KMS-11 (cell line): ENCODE measurements at regions not wholly inside any gene's neighbourhood (a gene's known extent, or its start where the extent isn't known, plus 50 kb on each side); places are given as distances from the start of the nearest gene placed in this dataset.

ENCODE experiments used
- H2AFZ ChIP-seq: fragments of 200-600 bp; sonication (generic); 2 replicates; pipeline ENCODE4 v1.6.1; 2016; ENCODE audit warnings: antibody characterized with exemption, mixed run types, low read depth
- H3K27ac ChIP-seq: fragments of 200-600 bp; sonication (generic); 2 replicates; pipeline ENCODE4 v1.6.1; 2016; ENCODE audit warnings: mild to moderate bottlenecking, mixed run types
- H3K27me3 ChIP-seq: fragments of 200-600 bp; sonication (generic); 2 replicates; pipeline ENCODE4 v1.6.1; 2017; ENCODE audit warnings: mild to moderate bottlenecking, low read depth, mixed run types, moderate library complexity; ENCODE audit not compliant: insufficient read depth
- H3K36me3 ChIP-seq: fragments of 200-600 bp; sonication (generic); 2 replicates; pipeline ENCODE4 v1.6.1; 2017; ENCODE audit warnings: mild to moderate bottlenecking, mixed run types; ENCODE audit not compliant: insufficient read depth
- H3K4me1 ChIP-seq: fragments of 200-600 bp; sonication (generic); 2 replicates; pipeline ENCODE4 v1.6.1; 2016; ENCODE audit warnings: mild to moderate bottlenecking, low read depth, mixed run types; ENCODE audit not compliant: poor library complexity, severe bottlenecking
- H3K4me2 ChIP-seq: fragments of 200-600 bp; sonication (generic); 2 replicates; pipeline ENCODE4 v1.7.0; 2016; ENCODE audit warnings: mild to moderate bottlenecking, mixed run types
- H3K4me3 ChIP-seq: fragments of 200-600 bp; sonication (generic); IDR thresholded peaks from 2 replicates; pipeline ENCODE4 v1.6.1; 2017; ENCODE audit warnings: low read depth, low read length, mixed read lengths; ENCODE audit not compliant: insufficient read depth
- H3K79me2 ChIP-seq: fragments of 200-600 bp; sonication (generic); 2 replicates; pipeline ENCODE4 v1.6.1; 2016; ENCODE audit warnings: low read depth, mixed run types; ENCODE audit not compliant: insufficient read depth
- H3K9ac ChIP-seq: fragments of 200-600 bp; sonication (generic); 2 replicates; pipeline ENCODE4 v1.6.1; 2016; ENCODE audit warnings: mild to moderate bottlenecking, mixed run types
- H4K20me1 ChIP-seq: fragments of 200-600 bp; sonication (generic); 2 replicates; pipeline ENCODE4 v1.6.1; 2016; ENCODE audit warnings: mild to moderate bottlenecking, mixed run types; ENCODE audit not compliant: insufficient read depth
- TF ChIP-seq, protein P1 (sequence below): fragments of 200-600 bp; sonication (generic); conservative IDR thresholded peaks from 2 replicates; pipeline ENCODE4 v1.6.1; 2017; ENCODE audit warnings: low read depth, mild to moderate bottlenecking, antibody characterized with exemption, low read length, moderate library complexity, mixed read lengths

DNA sequence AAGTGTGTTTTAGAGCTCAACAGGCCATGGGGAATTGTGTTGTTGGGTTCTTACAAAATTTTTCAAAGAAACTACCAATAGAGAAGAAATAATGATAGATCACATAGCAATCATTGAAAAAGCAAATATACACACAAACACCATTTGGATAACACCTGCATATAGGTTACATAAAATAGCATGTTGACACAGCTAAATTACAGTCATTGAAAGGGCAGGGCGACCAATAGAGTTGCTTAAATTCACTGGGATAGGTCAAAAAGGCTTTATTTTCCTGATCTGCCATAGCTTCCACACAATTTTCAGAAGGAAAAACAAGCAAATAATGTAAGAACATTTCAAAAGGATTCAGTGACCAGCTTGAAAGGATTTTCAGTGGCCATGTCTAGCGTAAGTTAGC lies 57.9 kb upstream of the FGGY start:
- H3K27me3 ChIP-seq, result no peaks in the 10 kb centered on the region
- H3K27ac ChIP-seq, result no peak overlapping the region
- no peak overlapping the region for H3K4me3 ChIP-seq
- no peaks in the 10 kb centered on the region for H3K4me1 ChIP-seq
- H3K79me2 ChIP-seq, result no peaks in the 10 kb centered on the region
- H3K36me3 ChIP-seq, result no peaks in the 10 kb centered on the region
- H3K9ac ChIP-seq, result no peak overlapping the region
- TF ChIP-seq, protein P1, sequence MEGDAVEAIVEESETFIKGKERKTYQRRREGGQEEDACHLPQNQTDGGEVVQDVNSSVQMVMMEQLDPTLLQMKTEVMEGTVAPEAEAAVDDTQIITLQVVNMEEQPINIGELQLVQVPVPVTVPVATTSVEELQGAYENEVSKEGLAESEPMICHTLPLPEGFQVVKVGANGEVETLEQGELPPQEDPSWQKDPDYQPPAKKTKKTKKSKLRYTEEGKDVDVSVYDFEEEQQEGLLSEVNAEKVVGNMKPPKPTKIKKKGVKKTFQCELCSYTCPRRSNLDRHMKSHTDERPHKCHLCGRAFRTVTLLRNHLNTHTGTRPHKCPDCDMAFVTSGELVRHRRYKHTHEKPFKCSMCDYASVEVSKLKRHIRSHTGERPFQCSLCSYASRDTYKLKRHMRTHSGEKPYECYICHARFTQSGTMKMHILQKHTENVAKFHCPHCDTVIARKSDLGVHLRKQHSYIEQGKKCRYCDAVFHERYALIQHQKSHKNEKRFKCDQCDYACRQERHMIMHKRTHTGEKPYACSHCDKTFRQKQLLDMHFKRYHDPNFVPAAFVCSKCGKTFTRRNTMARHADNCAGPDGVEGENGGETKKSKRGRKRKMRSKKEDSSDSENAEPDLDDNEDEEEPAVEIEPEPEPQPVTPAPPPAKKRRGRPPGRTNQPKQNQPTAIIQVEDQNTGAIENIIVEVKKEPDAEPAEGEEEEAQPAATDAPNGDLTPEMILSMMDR, result no peak
- H4K20me1 ChIP-seq, result no peaks in the 10 kb centered on the region
- H3K4me2 ChIP-seq, result no peak overlapping the region
- H2AFZ ChIP-seq, result no peak overlapping the region

DNA sequence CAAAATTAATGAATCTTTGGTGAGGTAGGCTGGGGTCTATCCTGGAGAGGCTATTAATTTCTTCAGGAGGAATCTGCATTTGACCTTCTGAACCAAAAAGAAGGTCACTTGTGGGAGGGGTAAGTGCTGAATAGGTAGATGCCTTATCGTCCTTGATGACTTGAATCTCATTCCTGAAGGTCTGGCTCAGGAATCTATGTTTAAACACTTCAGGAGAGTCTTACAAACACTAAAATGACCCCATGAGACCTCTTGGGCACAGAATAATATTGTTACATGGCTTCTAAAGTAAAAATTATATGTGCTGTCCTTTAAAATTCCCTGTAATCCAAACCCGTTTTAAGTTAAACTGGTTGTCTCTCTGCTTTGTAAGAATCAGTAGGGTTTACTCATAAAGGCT lies 55.0 kb upstream of the FGGY start:
- Histone ChIP-seq H3K27me3 (no peaks in the 10 kb centered on the region), H3K79me2 (no peaks in the 10 kb centered on the region), H3K27ac (no peak overlapping the region), H3K36me3 (no peaks in the 10 kb centered on the region), H2AFZ (no peak overlapping the region), H4K20me1 (no peaks in the 10 kb centered on the region), H3K4me2 (no peak overlapping the region), H3K9ac (no peak overlapping the region), H3K4me3 (no peak overlapping the region), H3K4me1 (no peaks in the 10 kb centered on the region)
- TF ChIP-seq, protein P1, result no peak

DNA sequence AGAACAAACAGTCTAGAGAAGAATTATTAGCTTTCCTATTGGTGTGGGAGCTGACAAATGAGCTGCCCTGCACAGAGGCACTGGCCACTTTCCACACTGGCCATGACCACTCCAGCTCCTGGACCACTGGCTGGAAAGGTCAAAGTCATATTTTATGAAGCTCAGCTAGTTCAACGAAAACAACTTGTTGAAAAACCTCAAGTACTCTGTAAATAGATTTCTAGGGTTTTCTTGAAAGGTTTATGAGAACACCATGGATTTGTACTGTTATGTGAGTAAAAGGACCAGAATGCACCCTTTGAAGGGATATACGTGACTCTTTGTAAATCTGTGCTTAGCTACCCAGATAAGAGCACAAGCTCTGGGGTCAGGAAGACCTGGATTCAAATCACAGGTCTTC lies 54.5 kb upstream of the FGGY start:
- H3K4me2 ChIP-seq, result no peak overlapping the region
- H4K20me1 ChIP-seq, result no peaks in the 10 kb centered on the region
- TF ChIP-seq, protein P1, result no peak
- no peak overlapping the region for H2AFZ ChIP-seq
- no peak overlapping the region for H3K27ac ChIP-seq
- H3K9ac ChIP-seq, result no peak overlapping the region
- no peak overlapping the region for H3K4me3 ChIP-seq
- H3K79me2 ChIP-seq, result no peaks in the 10 kb centered on the region
- no peaks in the 10 kb centered on the region for H3K27me3 ChIP-seq
- no peaks in the 10 kb centered on the region for H3K36me3 ChIP-seq
- no peaks in the 10 kb centered on the region for H3K4me1 ChIP-seq

DNA sequence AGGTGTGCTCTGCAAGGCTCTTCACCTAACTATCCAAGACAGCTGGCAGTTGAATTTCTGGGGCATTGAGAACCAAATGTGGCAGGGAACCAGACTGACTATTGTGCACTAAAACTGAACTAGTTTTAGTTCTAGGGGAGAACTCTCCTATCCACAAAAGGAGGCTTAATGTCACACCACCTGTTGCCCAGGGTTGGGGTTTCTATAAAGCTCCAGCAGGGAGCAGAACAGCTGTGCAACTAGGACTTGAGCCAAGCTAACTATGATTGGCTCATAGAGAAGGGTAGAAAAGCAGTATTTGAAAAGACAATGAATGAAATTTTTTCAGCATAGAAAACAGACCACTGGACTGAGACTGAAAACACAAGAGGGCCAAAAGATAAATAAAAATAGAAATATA lies 53.3 kb upstream of the FGGY start:
- no peak overlapping the region for H3K27ac ChIP-seq
- H3K79me2 ChIP-seq, result no peaks in the 10 kb centered on the region
- H3K4me2 ChIP-seq, result no peak overlapping the region
- H3K4me3 ChIP-seq, result no peak overlapping the region
- H3K36me3 ChIP-seq, result no peaks in the 10 kb centered on the region
- no peaks in the 10 kb centered on the region for H4K20me1 ChIP-seq
- TF ChIP-seq, protein P1, result no peak
- no peaks in the 10 kb centered on the region for H3K27me3 ChIP-seq
- no peak overlapping the region for H2AFZ ChIP-seq
- H3K4me1 ChIP-seq, result no peaks in the 10 kb centered on the region
- H3K9ac ChIP-seq, result no peak overlapping the region

DNA sequence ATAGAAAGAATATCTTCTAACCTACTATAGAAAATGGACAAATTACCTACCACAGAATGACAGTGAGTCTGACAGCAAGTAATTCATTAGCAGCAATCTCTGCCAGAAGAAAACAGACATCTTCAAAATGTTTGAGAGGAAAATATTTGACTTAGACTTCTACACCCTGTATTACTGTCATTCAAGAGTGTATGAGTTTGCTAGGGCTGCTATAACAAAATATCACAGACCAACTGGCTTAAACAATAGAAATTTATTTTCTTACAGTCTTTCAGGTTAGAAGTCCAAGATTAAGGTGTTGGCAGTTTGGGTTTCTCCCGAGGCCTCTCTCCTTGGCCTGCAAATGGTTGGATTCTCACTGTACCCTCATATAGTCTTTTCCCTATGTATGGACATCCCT lies 52.9 kb upstream of the FGGY start:
- TF ChIP-seq, protein P1, result no peak
- Histone ChIP-seq H3K4me3 (no peak overlapping the region), H3K79me2 (no peaks in the 10 kb centered on the region), H3K27me3 (no peaks in the 10 kb centered on the region), H3K27ac (no peak overlapping the region), H2AFZ (no peak overlapping the region), H4K20me1 (no peaks in the 10 kb centered on the region), H3K36me3 (no peaks in the 10 kb centered on the region), H3K4me2 (no peak overlapping the region), H3K9ac (no peak overlapping the region), H3K4me1 (no peaks in the 10 kb centered on the region)
